ENCODE measurements at regions not wholly inside any gene's neighbourhood (a gene's known extent, or its start where the extent isn't known, plus 50 kb on each side); places are given as distances from the start of the nearest gene placed in this dataset.

DNA sequence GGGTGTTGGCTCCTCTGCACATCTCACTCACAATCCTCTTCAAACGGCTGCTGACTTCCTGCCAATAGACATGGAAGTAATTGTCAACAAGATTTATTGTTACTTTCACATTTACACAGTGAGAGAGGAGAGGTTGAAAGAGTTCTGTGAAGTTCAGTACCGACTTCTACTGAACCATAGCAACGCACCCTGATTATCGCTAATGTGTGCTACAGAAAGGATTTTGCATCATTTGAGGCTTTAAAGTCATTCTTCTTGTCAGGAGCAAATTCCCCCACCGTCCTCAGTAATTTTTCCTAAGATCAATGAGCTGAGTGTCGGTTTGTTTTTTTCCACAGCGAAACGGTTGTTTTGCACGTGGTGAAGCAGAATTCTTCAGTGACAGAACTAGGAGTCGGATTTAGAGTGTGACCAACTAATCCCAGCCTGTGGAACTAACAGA lies 361.0 kb downstream of the ADGRL2 start (continued):
- TF ChIP-seq NRF1 (conservative IDR thresholded peaks at IDR 0.05; ENCODE audit: low read depth, low read length) = no peak
- TF ChIP-seq BCL3 (IDR thresholded peaks at IDR 0.05; ENCODE audit: borderline replicate concordance, insufficient read depth, low read depth, low read length, poor library complexity, severe bottlenecking) = no peak
- TF ChIP-seq MTA3 (IDR thresholded peaks at IDR 0.05; ENCODE audit: borderline replicate concordance, low read length) = no peak
- no peak for TF ChIP-seq ZNF622 (IDR thresholded peaks at IDR 0.05)
- no peak for TF ChIP-seq SMAD5 (IDR thresholded peaks at IDR 0.05; ENCODE audit: low read depth)
- no peak for TF ChIP-seq TARDBP (IDR thresholded peaks at IDR 0.05; ENCODE audit: borderline replicate concordance)
- no peak; the same call in 1 of the 2 replicates for TF ChIP-seq RAD51 (IDR thresholded peaks at IDR 0.05)
- TF ChIP-seq, protein P1, sequence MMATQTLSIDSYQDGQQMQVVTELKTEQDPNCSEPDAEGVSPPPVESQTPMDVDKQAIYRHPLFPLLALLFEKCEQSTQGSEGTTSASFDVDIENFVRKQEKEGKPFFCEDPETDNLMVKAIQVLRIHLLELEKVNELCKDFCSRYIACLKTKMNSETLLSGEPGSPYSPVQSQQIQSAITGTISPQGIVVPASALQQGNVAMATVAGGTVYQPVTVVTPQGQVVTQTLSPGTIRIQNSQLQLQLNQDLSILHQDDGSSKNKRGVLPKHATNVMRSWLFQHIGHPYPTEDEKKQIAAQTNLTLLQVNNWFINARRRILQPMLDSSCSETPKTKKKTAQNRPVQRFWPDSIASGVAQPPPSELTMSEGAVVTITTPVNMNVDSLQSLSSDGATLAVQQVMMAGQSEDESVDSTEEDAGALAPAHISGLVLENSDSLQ (IDR thresholded peaks at IDR 0.05) = peak; percentile 56
- no peak for TF ChIP-seq CBFB (IDR thresholded peaks at IDR 0.05; ENCODE audit: low read depth)
- TF ChIP-seq CHD1 (IDR thresholded peaks at IDR 0.05; ENCODE audit: low read depth, low read length) = no peak
- no peak for TF ChIP-seq CTCF (IDR thresholded peaks at IDR 0.05 in 2 of 3, conservative IDR thresholded peaks at IDR 0.05 in 1 of 3; ENCODE audit: control insufficient read depth in 2 of 3, extremely low read depth in 1 of 3, insufficient read depth in 1 of 3, low read depth in 3 of 3, low read length in 3 of 3)
- TF ChIP-seq CHD4 (IDR thresholded peaks at IDR 0.05) = no peak
- no peak for TF ChIP-seq RUNX3 (IDR thresholded peaks at IDR 0.05; ENCODE audit: low read length)
- TF ChIP-seq SMAD1 (IDR thresholded peaks at IDR 0.05; ENCODE audit: low read depth, partially characterized antibody) = no peak
- no peak for TF ChIP-seq SKIL (IDR thresholded peaks at IDR 0.05; ENCODE audit: low read depth, poor library complexity, severe bottlenecking)
- no peak for TF ChIP-seq NFIC (IDR thresholded peaks at IDR 0.05; ENCODE audit: low read depth, low read length)
- no peak for TF ChIP-seq CBX3 (IDR thresholded peaks at IDR 0.05; ENCODE audit: borderline replicate concordance, low read depth)
- TF ChIP-seq NR2C2 (IDR thresholded peaks at IDR 0.05; ENCODE audit: borderline replicate concordance, control insufficient read depth, insufficient read length, low read depth) = no peak
- TF ChIP-seq RAD21 (IDR thresholded peaks at IDR 0.05; ENCODE audit: insufficient read depth, low read depth, low read length) = no peak
- no peak for TF ChIP-seq POLR2AphosphoS2 (IDR thresholded peaks at IDR 0.05; ENCODE audit: low read depth, low read length)
- TF ChIP-seq EED (IDR thresholded peaks at IDR 0.05; ENCODE audit: low read depth) = no peak
- TF ChIP-seq JUNB (IDR thresholded peaks at IDR 0.05) = no peak
- TF ChIP-seq CREM (IDR thresholded peaks at IDR 0.05; ENCODE audit: low read depth) = no peak
- no peak for TF ChIP-seq IRF4 (IDR thresholded peaks at IDR 0.05; ENCODE audit: low read depth, low read length)
- no peak for TF ChIP-seq ZZZ3 (IDR thresholded peaks at IDR 0.05; ENCODE audit: control insufficient read depth, insufficient read length, low read depth)
- TF ChIP-seq CHD2 (IDR thresholded peaks at IDR 0.05; ENCODE audit: borderline replicate concordance, low read depth, low read length) = no peak
- no peak for TF ChIP-seq USF1 (IDR thresholded peaks at IDR 0.05; ENCODE audit: borderline replicate concordance, extremely low read length, insufficient read depth, low read depth, low read length)
